Activated T-helper 17 cell treated with anti-CD3 and anti-CD28 coated beads, Interleukin-2, amount 50 U/mL, for 72 hours (primary cell): ENCODE measurements at regions not wholly inside any gene's neighbourhood (a gene's known extent, or its start where the extent isn't known, plus 50 kb on each side); places are given as distances from the start of the nearest gene placed in this dataset.

Experiments
- ATAC-seq: fragments of 150-1000 bp; cut with Tn5 transposase; replicated peaks from 2 replicates; pipeline ENCODE4 v1.10.0; 2021; ENCODE audit warnings: mild to moderate bottlenecking, moderate library complexity
- H3K27ac Mint-ChIP-seq: one replicate; pipeline ENCODE4 v1.8.0; 2022; ENCODE audit warnings: mixed read lengths
- H3K27me3 Mint-ChIP-seq: one replicate; pipeline ENCODE4 v1.8.0; 2022; ENCODE audit warnings: mixed read lengths
- H3K36me3 Mint-ChIP-seq: one replicate; pipeline ENCODE4 v1.8.0; 2022; ENCODE audit warnings: low read depth, mild to moderate bottlenecking, mixed read lengths
- H3K4me1 Mint-ChIP-seq: one replicate; pipeline ENCODE4 v1.8.0; 2022; ENCODE audit warnings: mixed read lengths
- H3K4me3 Mint-ChIP-seq: one replicate; pipeline ENCODE4 v1.8.0; 2022; ENCODE audit warnings: mild to moderate bottlenecking, mixed read lengths
- H3K9me3 Mint-ChIP-seq: one replicate; pipeline ENCODE4 v1.8.0; 2022; ENCODE audit warnings: mixed read lengths

DNA sequence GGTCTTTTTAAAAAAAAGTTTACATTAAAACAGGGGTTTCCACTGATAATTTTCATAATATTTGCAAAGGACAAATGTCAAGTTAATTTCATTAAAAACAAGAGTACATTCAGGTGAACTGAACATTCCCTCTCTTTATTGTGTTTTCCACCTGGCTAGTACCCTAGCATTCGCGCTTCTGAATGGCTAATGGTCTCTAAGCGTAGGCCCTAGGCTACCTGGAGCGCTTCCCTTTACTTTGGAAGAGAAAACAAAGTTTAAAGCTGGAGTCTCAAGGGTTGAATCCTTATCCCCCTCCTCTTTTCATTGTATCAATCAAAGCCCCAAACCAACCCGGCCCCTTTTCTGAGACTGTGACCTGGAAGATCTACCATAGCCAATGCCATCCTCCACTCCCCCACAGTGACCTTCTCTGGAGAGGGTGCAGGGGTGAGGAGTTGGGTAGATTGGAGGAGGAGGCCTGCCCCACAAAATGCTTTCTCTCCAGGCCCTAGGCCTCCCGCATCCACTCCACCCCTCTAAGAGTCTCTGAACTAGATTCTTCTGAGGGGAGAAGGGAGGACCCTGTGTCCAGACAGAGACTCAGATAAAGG lies 73.3 kb upstream of the TBCA start:
- Mint-ChIP-seq H3K4me3 (no peak overlapping the region), H3K36me3 (no peaks in the 10 kb centered on the region)
- ATAC-seq = no peak

DNA sequence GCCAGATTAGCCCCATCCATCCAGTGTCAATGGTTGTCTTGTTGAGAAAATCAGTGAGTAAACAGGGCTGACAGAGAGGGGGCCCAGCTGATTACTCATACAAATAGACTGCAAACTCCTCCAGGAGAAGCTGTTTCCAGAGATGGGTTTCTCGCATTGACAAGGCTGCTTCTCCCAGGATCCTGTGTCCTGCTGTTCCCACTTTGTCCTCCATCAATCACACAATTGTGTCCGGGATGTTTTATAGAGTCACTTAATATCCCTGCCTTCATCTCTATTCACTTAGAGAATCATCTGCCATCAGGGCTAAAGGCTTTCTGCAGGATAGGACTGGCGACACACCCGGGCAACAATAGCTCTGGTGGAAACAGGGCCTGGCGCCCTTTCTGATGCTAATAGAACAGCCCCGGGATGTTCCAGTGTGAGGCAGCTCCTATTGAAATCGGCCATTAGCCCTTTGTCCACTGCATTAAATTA lies 71.7 kb upstream of the TBCA start:
- no peak for ATAC-seq
- Mint-ChIP-seq H3K27me3 (peaks cover 51% of the 10 kb centered on the region), H3K4me3 (no peak overlapping the region), H3K9me3 (no peaks in the 10 kb centered on the region), H3K4me1 (peaks cover 12% of the 10 kb centered on the region), H3K27ac (no peak overlapping the region), H3K36me3 (no peaks in the 10 kb centered on the region)

More for the DNA sequence above, 73.3 kb upstream of the TBCA start:
- Mint-ChIP-seq H3K4me1 (peaks cover 9% of the 10 kb centered on the region), H3K27me3 (peaks cover 52% of the 10 kb centered on the region), H3K27ac (no peak overlapping the region), H3K9me3 (no peaks in the 10 kb centered on the region)

DNA sequence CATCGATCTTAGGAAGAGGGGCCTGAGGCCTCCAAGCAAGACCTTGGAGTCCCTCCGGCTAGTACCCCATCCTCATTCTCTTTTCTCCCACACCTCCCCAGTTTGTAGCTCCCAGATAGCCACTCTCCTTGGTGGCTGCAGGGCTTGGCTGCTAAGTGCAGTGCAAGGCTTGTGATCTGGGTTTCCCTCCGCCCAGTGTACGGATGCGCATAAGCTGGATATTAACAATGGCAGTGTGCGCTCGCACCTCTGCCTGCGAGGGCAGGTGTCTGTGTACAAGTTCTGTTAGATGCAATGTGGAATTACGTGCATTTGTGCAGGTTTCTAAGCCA lies 71.0 kb upstream of the TBCA start:
- Mint-ChIP-seq H3K4me3 (no peak overlapping the region), H3K36me3 (no peaks in the 10 kb centered on the region), H3K4me1 (peaks cover 12% of the 10 kb centered on the region), H3K27ac (no peak overlapping the region), H3K9me3 (no peaks in the 10 kb centered on the region), H3K27me3 (peaks cover 53% of the 10 kb centered on the region)
- no peak for ATAC-seq

GRCh38 chr5:77846422-77847128 lies 70.4 kb upstream of the TBCA start:
- no peaks in the 10 kb centered on the region for H3K9me3 Mint-ChIP-seq
- no peak for ATAC-seq
- H3K4me1 Mint-ChIP-seq = peaks cover 12% of the 10 kb centered on the region
- no peak overlapping the region for H3K27ac Mint-ChIP-seq
- H3K4me3 Mint-ChIP-seq = no peak overlapping the region
- peaks cover 56% of the 10 kb centered on the region for H3K27me3 Mint-ChIP-seq
- no peaks in the 10 kb centered on the region for H3K36me3 Mint-ChIP-seq

DNA sequence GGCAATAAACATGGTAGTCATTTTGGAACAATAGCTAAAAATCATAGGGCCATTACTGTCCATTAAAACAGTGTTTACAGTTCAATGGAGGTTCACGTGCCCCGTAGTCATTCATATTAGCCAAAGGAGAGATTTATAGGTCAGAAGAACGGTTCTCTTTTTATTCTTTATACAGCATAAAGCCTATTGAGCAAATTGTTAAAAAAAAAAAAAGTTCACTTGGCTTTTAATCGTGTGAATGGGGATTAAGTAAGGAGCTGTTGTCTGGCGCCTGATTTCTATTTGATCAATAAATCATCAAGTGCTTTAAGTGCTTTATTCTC lies 69.1 kb upstream of the TBCA start:
- Mint-ChIP-seq H3K9me3 (no peaks in the 10 kb centered on the region), H3K36me3 (no peaks in the 10 kb centered on the region), H3K4me1 (peaks cover 9% of the 10 kb centered on the region), H3K27ac (no peak overlapping the region), H3K27me3 (peaks cover 51% of the 10 kb centered on the region), H3K4me3 (peak overlapping the region; percentile 72)
- no peak for ATAC-seq

DNA sequence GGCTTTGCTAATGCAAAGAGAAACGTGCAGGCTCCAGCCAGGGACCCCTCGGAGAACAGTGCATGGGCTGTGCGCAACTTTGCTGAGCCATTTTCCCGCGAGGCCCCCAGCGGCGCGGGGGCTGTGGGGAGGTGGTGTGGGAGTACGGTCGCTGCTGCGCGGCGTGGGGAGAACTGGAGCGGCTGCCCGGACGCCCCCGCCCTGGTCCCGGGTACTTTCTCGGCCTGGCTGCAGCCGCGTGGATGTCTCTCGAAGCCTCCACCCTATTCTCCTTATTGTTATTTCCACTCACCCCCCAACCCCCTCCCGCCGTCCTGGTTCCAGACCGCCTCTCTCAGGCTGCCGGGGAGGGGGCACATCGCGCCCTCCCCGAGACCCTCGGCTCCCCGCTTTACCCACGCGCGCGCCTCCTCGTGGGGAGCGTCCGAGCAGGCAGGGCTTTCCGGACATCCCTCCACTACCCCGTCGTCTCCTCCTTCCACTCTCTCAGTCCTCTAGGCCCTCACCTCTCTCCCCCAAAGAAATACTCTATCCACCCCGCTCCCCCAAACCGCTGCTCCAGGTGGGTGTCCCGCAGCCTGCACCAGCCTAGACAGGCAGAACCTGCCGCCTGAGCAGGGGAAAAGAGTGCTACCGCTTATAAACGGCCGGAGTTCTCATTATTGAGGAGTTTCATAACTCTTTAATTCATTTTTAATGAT lies 68.6 kb upstream of the TBCA start:
- Mint-ChIP-seq H3K4me1 (peaks cover 9% of the 10 kb centered on the region), H3K36me3 (no peaks in the 10 kb centered on the region), H3K27ac (no peak overlapping the region), H3K27me3 (peaks cover 47% of the 10 kb centered on the region), H3K4me3 (peak overlapping the region; percentile 72), H3K9me3 (no peaks in the 10 kb centered on the region)
- no peak for ATAC-seq

DNA sequence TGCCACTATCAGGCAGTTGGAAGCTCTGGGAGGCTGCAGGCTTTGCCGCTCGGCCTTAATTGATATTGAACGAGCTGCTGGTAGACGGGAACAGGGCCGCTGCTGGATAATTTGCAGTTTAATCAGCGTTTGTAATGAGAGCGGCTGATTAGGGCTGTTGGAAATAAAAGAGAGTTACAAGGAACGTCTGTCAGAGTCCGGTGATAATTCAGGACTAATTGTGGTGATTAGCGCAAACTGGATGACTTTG lies 68.2 kb upstream of the TBCA start:
- Mint-ChIP-seq H3K27ac (no peak overlapping the region), H3K9me3 (no peaks in the 10 kb centered on the region), H3K27me3 (peaks cover 45% of the 10 kb centered on the region), H3K36me3 (no peaks in the 10 kb centered on the region), H3K4me3 (peak overlapping the region; percentile 72), H3K4me1 (peaks cover 9% of the 10 kb centered on the region)
- ATAC-seq = no peak

DNA sequence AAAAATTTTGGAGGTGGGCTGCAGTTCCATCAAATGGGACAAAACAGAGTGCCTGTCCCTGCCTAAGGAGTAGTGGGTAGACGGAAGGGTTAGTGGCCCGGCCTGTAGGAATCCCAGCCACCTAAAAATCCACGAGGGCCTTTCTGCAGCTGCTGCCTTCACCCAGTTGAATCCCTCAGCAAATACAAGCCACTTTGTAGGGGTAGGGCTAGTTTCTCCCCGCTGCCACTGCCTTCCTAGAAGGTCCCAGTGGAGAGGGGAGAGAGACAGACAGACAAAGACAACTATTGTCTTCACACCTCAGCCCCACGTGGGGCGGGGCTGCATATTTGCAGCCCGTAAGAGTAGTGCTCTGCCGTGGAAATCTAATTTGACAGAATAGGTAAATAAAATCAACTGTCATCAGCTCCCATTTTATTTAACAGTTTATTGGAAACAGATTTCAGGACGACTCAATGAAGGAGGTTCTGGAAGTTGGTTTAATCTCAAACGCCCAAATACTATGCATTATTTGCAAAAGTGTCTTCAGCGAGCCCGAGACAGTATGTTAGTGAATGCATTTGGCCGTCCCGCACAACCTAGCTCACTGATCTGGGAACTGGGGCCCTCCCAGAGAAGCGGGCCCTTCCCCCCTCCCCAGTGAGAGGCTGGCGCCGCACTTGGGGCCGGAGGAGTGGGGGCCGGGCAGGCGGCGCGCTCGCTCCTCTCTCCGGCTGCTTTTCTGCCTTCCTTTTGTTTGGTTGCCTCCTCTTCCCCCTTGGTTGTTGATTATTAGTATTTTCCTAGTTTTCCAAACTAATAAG lies 67.6 kb upstream of the TBCA start:
- H3K36me3 Mint-ChIP-seq = no peaks in the 10 kb centered on the region
- no peaks in the 10 kb centered on the region for H3K9me3 Mint-ChIP-seq
- ATAC-seq = no peak
- H3K27me3 Mint-ChIP-seq = peaks cover 45% of the 10 kb centered on the region
- peaks cover 9% of the 10 kb centered on the region for H3K4me1 Mint-ChIP-seq
- H3K4me3 Mint-ChIP-seq = peak overlapping the region; percentile 72
- H3K27ac Mint-ChIP-seq = no peak overlapping the region

DNA sequence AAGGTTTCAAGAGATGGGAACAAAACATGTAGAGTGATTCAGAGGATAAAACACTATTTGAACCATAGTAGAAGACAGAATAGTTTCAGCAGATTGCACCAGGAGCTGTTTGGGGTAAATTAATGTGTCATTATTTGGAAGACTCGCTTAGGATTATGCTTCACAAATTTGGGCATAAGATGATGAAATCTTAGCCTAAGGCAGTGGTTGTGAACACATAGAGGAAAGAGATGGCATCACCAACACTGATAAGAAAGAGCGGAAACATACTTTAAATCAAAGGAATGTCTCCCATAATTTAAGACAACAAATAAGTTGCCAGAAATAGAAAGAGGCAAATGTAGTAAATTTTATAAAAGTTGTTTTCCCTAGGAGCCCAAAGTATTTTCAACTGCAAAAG lies 66.1 kb upstream of the TBCA start:
- H3K27me3 Mint-ChIP-seq = peaks cover 41% of the 10 kb centered on the region

DNA sequence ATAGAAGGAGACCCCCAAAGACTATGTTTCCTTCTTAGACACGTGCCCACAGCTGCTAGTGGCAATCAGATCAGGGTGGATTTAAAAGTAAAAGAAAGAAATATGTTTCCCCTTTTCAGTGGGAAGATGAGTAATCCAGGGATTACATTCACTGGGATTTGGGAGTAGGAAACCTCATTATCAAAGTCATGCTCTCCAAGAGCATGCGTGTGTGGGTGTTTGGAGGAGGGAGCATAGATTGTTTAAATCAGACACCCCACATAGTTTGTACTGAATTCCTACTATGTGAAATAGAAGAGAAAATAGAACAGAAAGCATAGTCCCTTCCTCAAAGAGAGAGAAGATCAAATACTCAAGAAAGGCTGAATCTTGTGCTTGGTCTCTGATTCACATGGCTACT lies 65.5 kb upstream of the TBCA start:
- peaks cover 9% of the 10 kb centered on the region for H3K4me1 Mint-ChIP-seq
- ATAC-seq = no peak
- H3K27ac Mint-ChIP-seq = no peak overlapping the region
- H3K27me3 Mint-ChIP-seq = peaks cover 39% of the 10 kb centered on the region
- no peak overlapping the region for H3K4me3 Mint-ChIP-seq
- H3K36me3 Mint-ChIP-seq = no peaks in the 10 kb centered on the region
- peaks cover 4% of the 10 kb centered on the region for H3K9me3 Mint-ChIP-seq

More for the DNA sequence above, 66.1 kb upstream of the TBCA start:
- no peak overlapping the region for H3K4me3 Mint-ChIP-seq
- no peak for ATAC-seq
- H3K4me1 Mint-ChIP-seq = peaks cover 9% of the 10 kb centered on the region
- no peaks in the 10 kb centered on the region for H3K9me3 Mint-ChIP-seq
- H3K27ac Mint-ChIP-seq = no peak overlapping the region
- no peaks in the 10 kb centered on the region for H3K36me3 Mint-ChIP-seq

DNA sequence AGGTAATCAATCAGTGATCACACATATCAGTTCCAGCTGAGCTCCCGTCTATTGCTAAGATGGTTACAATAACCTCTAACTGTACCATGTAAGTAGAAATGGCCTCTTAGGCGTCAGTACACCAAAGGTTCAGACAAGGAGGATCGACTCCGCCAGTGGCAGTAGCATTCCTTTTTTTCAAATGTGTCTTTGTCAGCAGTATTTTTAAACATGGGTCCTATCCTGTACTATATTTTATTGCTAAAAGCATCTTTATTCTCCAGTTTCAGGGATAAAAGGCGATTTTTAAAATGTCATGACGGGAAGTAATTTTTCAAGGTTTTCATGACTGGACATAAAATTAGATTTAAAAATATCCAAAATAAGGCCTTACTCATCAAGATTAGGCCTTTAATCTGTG lies 64.8 kb upstream of the TBCA start:
- H3K36me3 Mint-ChIP-seq = no peaks in the 10 kb centered on the region
- H3K27me3 Mint-ChIP-seq = peaks cover 39% of the 10 kb centered on the region

DNA sequence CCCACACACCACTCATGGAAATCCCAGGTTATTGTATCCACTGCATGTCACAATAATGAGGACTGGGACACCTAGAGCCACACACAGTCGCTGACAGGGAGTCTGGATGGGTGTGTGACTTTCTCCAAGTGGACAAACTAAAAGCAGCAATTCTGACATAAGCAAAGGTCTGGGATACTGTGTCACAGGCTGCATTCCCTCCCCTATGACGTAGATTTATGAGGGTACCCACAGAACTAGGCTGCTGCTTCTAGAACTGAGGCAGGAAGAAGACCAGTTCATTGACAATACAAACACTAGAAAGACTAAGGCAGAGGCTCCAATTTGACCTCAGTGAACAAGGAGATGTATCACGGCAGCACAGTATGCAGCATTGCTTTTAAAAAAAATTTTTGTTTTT lies 63.6 kb upstream of the TBCA start:
- H3K27me3 Mint-ChIP-seq = peaks cover 28% of the 10 kb centered on the region
- H3K36me3 Mint-ChIP-seq = no peaks in the 10 kb centered on the region
- H3K9me3 Mint-ChIP-seq = peaks cover 4% of the 10 kb centered on the region
- no peak overlapping the region for H3K4me3 Mint-ChIP-seq
- peaks cover 4% of the 10 kb centered on the region for H3K4me1 Mint-ChIP-seq
- no peak overlapping the region for H3K27ac Mint-ChIP-seq
- no peak for ATAC-seq

More for the DNA sequence above, 64.8 kb upstream of the TBCA start:
- Mint-ChIP-seq H3K27ac (no peak overlapping the region), H3K4me3 (no peak overlapping the region), H3K4me1 (peaks cover 9% of the 10 kb centered on the region), H3K9me3 (peaks cover 4% of the 10 kb centered on the region)
- ATAC-seq = no peak

DNA sequence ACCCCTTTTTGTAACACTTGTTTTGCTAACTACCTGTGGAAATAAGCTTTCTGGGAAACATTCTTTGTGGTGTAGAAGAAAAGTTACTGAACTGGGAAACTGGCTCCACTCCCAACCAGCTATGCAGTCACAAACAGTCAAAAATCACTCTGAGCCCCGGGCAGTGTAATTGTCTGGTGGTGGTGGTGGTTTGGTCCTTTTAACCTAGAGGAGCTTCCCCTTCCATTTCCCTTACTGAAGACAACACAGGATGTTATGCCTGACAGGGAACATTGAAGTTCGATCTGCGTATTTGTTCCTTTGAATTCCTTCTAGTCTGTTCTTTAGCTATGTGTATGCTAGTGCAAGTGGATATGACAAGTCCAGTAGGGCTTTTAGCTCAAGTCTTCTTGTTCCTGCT lies 56.8 kb upstream of the TBCA start:
- peaks cover 4% of the 10 kb centered on the region for H3K9me3 Mint-ChIP-seq
- no peak for ATAC-seq
- H3K27ac Mint-ChIP-seq = no peak overlapping the region
- H3K36me3 Mint-ChIP-seq = no peaks in the 10 kb centered on the region
- H3K4me1 Mint-ChIP-seq = no peaks in the 10 kb centered on the region
- peaks cover 28% of the 10 kb centered on the region for H3K27me3 Mint-ChIP-seq
- no peak overlapping the region for H3K4me3 Mint-ChIP-seq

GRCh38 chr5:77832166-77832770 lies 56.1 kb upstream of the TBCA start:
- peaks cover 28% of the 10 kb centered on the region for H3K27me3 Mint-ChIP-seq
- peaks cover 4% of the 10 kb centered on the region for H3K9me3 Mint-ChIP-seq
- no peaks in the 10 kb centered on the region for H3K36me3 Mint-ChIP-seq
- H3K4me1 Mint-ChIP-seq = no peaks in the 10 kb centered on the region
- ATAC-seq = no peak
- H3K4me3 Mint-ChIP-seq = no peak overlapping the region
- no peak overlapping the region for H3K27ac Mint-ChIP-seq
